WTC11 (cell line): ENCODE measurements at regions not wholly inside any gene's neighbourhood (a gene's known extent, or its start where the extent isn't known, plus 50 kb on each side); places are given as distances from the start of the nearest gene placed in this dataset.

Source experiments
- ATAC-seq: fragments of 200-7000 bp; cut with Tn5 transposase; 2 replicates; pipeline ENCODE4 v1.10.0; 2021; ENCODE audit warnings: mild to moderate bottlenecking, moderate library complexity
- CTCF ChIA-PET: fragments of 300-600 bp; sonication (Branson Sonifier 250); formaldehyde crosslinking; loops from one replicate; lab custom pipeline; 2021; ENCODE audit warnings: antibody characterized with exemption; lab: Charles Lee
- POLR2A ChIA-PET: fragments of 350-600 bp; sonication (Branson Sonifier 250); formaldehyde crosslinking; loops from one replicate; lab custom pipeline; 2021; ENCODE audit warnings: antibody characterized with exemption; lab: Charles Lee
- DNase-seq: peaks from one replicate; pipeline ENCODE4 v3.0.0; 2021; ENCODE audit warnings: low spot score
- H3K27ac Mint-ChIP-seq: 2 replicates; pipeline ENCODE4 v1.8.0; 2021; ENCODE audit warnings: mixed read lengths
- H3K27me3 Mint-ChIP-seq: 2 replicates; pipeline ENCODE4 v1.8.0; 2021; ENCODE audit warnings: low read depth, mild to moderate bottlenecking, moderate library complexity, mixed read lengths
- H3K36me3 Mint-ChIP-seq: 2 replicates; pipeline ENCODE4 v1.8.0; 2021; ENCODE audit warnings: mixed read lengths
- H3K4me1 Mint-ChIP-seq: 2 replicates; pipeline ENCODE4 v1.8.0; 2022; ENCODE audit warnings: mixed read lengths
- H3K4me3 Mint-ChIP-seq: 2 replicates; pipeline ENCODE4 v1.8.0; 2021; ENCODE audit warnings: mild to moderate bottlenecking, moderate library complexity, mixed read lengths
- H3K9me3 Mint-ChIP-seq: 2 replicates; pipeline ENCODE4 v1.8.0; 2021; ENCODE audit warnings: mixed read lengths
- AR ChIP-seq: fragments of 250-450 bp; sonication (Bioruptor Pico); IDR thresholded peaks from 2 replicates; pipeline ENCODE4 v1.9.0; 2021; ENCODE audit warnings: mild to moderate bottlenecking
- ATF2 ChIP-seq: sonication (generic); formaldehyde crosslinking; IDR thresholded peaks from 2 replicates; pipeline ENCODE4 v1.8.1; 2022; ENCODE audit warnings: low read depth, missing genetic modification reagents, borderline replicate concordance
- CBFB ChIP-seq: sonication (generic); formaldehyde crosslinking; IDR thresholded peaks from 2 replicates; pipeline ENCODE4 v1.8.1; 2022; ENCODE audit warnings: mild to moderate bottlenecking, low read depth, missing genetic modification reagents
- EMX1 ChIP-seq: fragments of 250-450 bp; sonication (Bioruptor Pico); IDR thresholded peaks from 2 replicates; pipeline ENCODE4 v1.8.0; 2021; ENCODE audit warnings: mild to moderate bottlenecking
- ETV6 ChIP-seq: sonication (generic); formaldehyde crosslinking; IDR thresholded peaks from 2 replicates; pipeline ENCODE4 v1.8.1; 2022; ENCODE audit warnings: mild to moderate bottlenecking, missing genetic modification reagents
- FOXJ3 ChIP-seq: sonication (generic); formaldehyde crosslinking; IDR thresholded peaks from 2 replicates; pipeline ENCODE4 v1.9.0; 2021; ENCODE audit warnings: missing genetic modification reagents, mild to moderate bottlenecking, borderline replicate concordance
- IRF2 ChIP-seq: sonication (generic); formaldehyde crosslinking; IDR thresholded peaks from 2 replicates; pipeline ENCODE4 v1.8.0; 2022; ENCODE audit warnings: low read depth, missing genetic modification reagents, borderline replicate concordance
- MXD4 ChIP-seq: fragments of 250-450 bp; sonication (Bioruptor Pico); IDR thresholded peaks from 2 replicates; pipeline ENCODE4 v1.8.0; 2021; ENCODE audit warnings: mild to moderate bottlenecking, moderate library complexity, borderline replicate concordance
- NFE2L1 ChIP-seq: sonication (generic); formaldehyde crosslinking; IDR thresholded peaks from 2 replicates; pipeline ENCODE4 v1.8.1; 2023; ENCODE audit warnings: missing genetic modification reagents
- NR2C2 ChIP-seq: sonication (generic); formaldehyde crosslinking; IDR thresholded peaks from 2 replicates; pipeline ENCODE4 v1.8.0; 2022; ENCODE audit warnings: mild to moderate bottlenecking, missing genetic modification reagents
- PRRX2 ChIP-seq: fragments of 250-450 bp; sonication (Bioruptor Pico); IDR thresholded peaks from 2 replicates; pipeline ENCODE4 v1.8.0; 2021; ENCODE audit warnings: mild to moderate bottlenecking
- RELA ChIP-seq: sonication (generic); formaldehyde crosslinking; IDR thresholded peaks from 2 replicates; pipeline ENCODE4 v1.8.1; 2022; ENCODE audit warnings: missing genetic modification reagents, mild to moderate bottlenecking, borderline replicate concordance
- SMAD3 ChIP-seq: sonication (generic); formaldehyde crosslinking; IDR thresholded peaks from 2 replicates; pipeline ENCODE4 v1.8.0; 2022; ENCODE audit warnings: missing genetic modification reagents, mild to moderate bottlenecking, borderline replicate concordance
- SMAD4 ChIP-seq: sonication (generic); formaldehyde crosslinking; IDR thresholded peaks from 2 replicates; pipeline ENCODE4 v1.8.0; 2022; ENCODE audit warnings: mild to moderate bottlenecking, missing genetic modification reagents
- SP1 ChIP-seq: sonication (generic); formaldehyde crosslinking; conservative IDR thresholded peaks from 2 replicates; pipeline ENCODE4 v1.8.1; 2022; ENCODE audit warnings: missing genetic modification reagents
- TP53 ChIP-seq: sonication (generic); formaldehyde crosslinking; IDR thresholded peaks from 2 replicates; pipeline ENCODE4 v1.8.1; 2023; ENCODE audit warnings: mild to moderate bottlenecking, missing genetic modification reagents
- ZNF317 ChIP-seq: sonication (generic); formaldehyde crosslinking; IDR thresholded peaks from 2 replicates; pipeline ENCODE4 v1.8.1; 2023; ENCODE audit warnings: low read depth, mild to moderate bottlenecking, moderate library complexity, missing genetic modification reagents, borderline replicate concordance
- ZNF423 ChIP-seq: fragments of 250-450 bp; sonication (Bioruptor Pico); IDR thresholded peaks from 2 replicates; pipeline ENCODE4 v2.1.2; 2022; ENCODE audit warnings: mild to moderate bottlenecking, moderate library complexity
- TF ChIP-seq, protein P1 (sequence below): fragments of 250-450 bp; sonication (Bioruptor Pico); conservative IDR thresholded peaks from 2 replicates; pipeline ENCODE4 v1.9.0; 2021; ENCODE audit warnings: mild to moderate bottlenecking

- no peak for TF ChIP-seq AR
- TF ChIP-seq FOXJ3 (CRISPR knock-in tag) = no peak
- TF ChIP-seq, protein P1, sequence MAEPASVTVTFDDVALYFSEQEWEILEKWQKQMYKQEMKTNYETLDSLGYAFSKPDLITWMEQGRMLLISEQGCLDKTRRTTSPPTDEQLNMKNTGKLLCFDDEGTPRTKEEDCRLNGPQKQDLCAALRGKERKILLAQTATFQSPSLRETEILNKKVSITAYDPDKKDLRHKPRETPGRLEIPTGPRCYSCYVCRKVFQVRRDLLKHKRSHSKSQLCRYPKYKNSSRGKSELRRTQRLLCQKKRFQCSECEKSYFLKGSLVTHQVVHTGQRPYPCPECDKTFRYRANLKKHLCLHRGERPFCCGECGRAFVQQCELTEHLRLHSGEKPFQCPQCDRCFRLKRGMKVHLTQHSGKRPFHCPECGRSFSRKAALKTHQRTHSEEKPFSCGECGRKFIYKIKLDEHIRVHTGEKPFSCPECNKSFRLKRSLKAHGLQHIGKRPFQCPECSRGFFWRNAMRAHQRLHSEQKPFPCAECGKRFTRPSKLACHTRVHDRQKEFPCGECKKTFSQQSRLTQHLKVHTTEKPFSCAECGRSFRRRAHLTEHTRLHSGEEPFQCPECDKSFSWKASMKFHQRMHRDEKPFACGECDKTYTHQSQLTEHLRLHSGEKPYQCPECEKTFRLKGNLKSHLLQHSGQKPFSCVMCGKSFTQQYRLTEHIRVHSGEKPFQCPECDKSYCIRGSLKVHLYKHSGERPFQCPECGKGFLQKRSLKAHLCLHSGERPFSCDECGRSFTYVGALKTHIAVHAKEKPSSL (CRISPR knock-in tag) = no peak
- no peak for TF ChIP-seq SMAD3 (CRISPR knock-in tag)
- no peak for TF ChIP-seq ATF2 (CRISPR knock-in tag)
- TF ChIP-seq IRF2 (CRISPR knock-in tag) = no peak
- no peak for TF ChIP-seq NFE2L1 (CRISPR knock-in tag)
- TF ChIP-seq ZNF423 = no peak
- no peak for TF ChIP-seq ZNF317 (CRISPR knock-in tag)
These were observed 681.7 kb upstream of the FSHR start (continued) for GRCh38 chr2:49836017-49836416.

- no peak overlapping the region for H3K27ac Mint-ChIP-seq
- H3K4me1 Mint-ChIP-seq = peaks cover 6% of the 10 kb centered on the region
- H3K9me3 Mint-ChIP-seq = no peaks in the 10 kb centered on the region
- CTCF ChIA-PET = no interaction called here
- H3K27me3 Mint-ChIP-seq = no peaks in the 10 kb centered on the region
- no peak for TF ChIP-seq TP53 (CRISPR knock-in tag)
- TF ChIP-seq CBFB = no peak
- no peak for TF ChIP-seq SP1 (CRISPR knock-in tag)
- no peak for TF ChIP-seq NR2C2 (CRISPR knock-in tag)
- no peak for TF ChIP-seq ETV6 (CRISPR knock-in tag)
- TF ChIP-seq MXD4 = no peak
- no peak for TF ChIP-seq PRRX2 (CRISPR knock-in tag)
- no peak for TF ChIP-seq RELA (CRISPR knock-in tag)
- no peak for ATAC-seq
- POLR2A ChIA-PET = no interaction called here
- H3K36me3 Mint-ChIP-seq = no peaks in the 10 kb centered on the region
- no peak overlapping the region for H3K4me3 Mint-ChIP-seq
- no peak for DNase-seq
These were observed 680.1 kb upstream of the FSHR start for GRCh38 chr2:49834433-49834832.

GRCh38 chr2:49832555-49832954 is 678.2 kb upstream of the FSHR start:
- Mint-ChIP-seq H3K4me1 (peaks cover 3% of the 10 kb centered on the region), H3K36me3 (no peaks in the 10 kb centered on the region), H3K4me3 (no peak overlapping the region), H3K27ac (no peak overlapping the region), H3K27me3 (no peaks in the 10 kb centered on the region), H3K9me3 (no peaks in the 10 kb centered on the region)
- POLR2A ChIA-PET = no interaction called here
- CTCF ChIA-PET = no interaction called here
- DNase-seq = no peak
- ATAC-seq = no peak
- TF ChIP-seq RELA (CRISPR knock-in tag) (no peak), EMX1 (no peak), SMAD4 (CRISPR knock-in tag) (no peak), PRRX2 (CRISPR knock-in tag) (no peak)
- TF ChIP-seq, protein P1 (CRISPR knock-in tag) = no peak
- TF ChIP-seq, all 79 proteins: peak for 0
